Stimulated activated CD8-positive, alpha-beta memory T cell treated with anti-CD3 and anti-CD28 coated beads, Interleukin-15, amount 100 ng/mL, for 24 hours (primary cell): ENCODE measurements at regions not wholly inside any gene's neighbourhood (a gene's known extent, or its start where the extent isn't known, plus 50 kb on each side); places are given as distances from the start of the nearest gene placed in this dataset.

Experiments
- DNase-seq: peaks from one replicate; pipeline ENCODE4 v3.0.0-alpha.2; 2020; ENCODE audit warnings: low read depth

- DNase-seq: no peak
Measured at GRCh38 chr17:79501910-79502309, 108.9 kb downstream of the RBFOX3 start.

DNA sequence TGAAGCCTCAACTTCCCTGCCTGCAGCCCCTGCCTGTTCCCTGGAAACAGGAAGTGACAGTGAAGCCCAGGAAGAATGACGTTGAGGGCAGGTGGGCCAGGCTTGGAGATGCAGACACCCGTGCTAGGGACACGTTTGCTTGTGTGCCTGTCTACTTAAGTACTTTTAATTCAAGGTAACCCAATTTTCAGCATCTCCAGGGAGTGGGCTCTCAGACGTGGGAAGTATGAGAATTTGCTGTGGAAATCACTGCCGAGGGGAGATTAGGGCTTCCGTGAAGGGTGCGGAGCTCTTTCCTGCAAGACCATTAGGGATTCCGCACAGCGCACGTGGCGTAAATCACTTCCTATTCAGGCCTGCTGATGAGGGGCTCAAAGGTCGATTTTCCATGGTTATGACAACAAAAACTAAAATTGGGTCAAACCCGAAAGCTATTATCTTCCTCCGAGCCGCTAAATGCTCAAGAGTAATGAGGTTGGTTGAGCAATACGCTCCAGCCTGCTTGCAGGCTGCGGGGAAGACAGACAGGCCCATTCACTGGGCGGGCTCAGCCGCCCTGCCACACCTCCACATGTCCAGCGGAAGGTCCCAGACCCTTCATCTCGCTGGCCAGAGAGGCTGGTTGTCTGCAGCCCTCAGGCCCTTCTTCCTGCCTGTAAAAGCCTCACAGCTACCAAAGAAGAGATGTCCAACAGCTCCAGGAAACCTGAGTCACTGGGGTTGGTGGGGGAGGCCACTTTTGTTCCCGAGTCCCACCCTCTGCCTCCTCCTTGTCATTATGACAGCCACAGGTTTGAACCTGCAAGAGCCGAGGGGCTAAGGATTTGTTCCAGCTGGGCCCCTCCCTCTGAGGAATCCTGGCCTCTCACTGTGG is 109.9 kb downstream of the RBFOX3 start:
- no peak for DNase-seq

DNA sequence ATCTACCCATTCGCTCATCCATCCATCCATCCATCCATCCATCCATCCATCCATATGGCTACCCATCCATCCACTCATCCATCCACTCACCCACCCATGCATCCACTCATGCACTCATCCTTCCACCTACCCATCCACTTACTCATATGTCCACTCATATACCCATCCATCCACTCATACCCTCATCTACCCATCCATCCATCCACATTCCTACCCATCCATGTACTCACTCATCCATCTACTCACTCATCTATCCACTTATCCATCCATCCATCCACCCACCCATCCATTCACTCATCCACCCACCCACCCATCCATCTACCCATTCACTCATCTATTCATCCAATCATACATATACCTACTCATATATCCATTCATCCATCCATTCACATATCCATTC is 112.0 kb downstream of the RBFOX3 start:
- no peak for DNase-seq

- no peak for DNase-seq
Measured at GRCh38 chr17:79497777-79498348, 113.0 kb downstream of the RBFOX3 start.

- DNase-seq: no peak
Measured at GRCh38 chr17:79496422-79497005, 114.3 kb downstream of the RBFOX3 start.

DNA sequence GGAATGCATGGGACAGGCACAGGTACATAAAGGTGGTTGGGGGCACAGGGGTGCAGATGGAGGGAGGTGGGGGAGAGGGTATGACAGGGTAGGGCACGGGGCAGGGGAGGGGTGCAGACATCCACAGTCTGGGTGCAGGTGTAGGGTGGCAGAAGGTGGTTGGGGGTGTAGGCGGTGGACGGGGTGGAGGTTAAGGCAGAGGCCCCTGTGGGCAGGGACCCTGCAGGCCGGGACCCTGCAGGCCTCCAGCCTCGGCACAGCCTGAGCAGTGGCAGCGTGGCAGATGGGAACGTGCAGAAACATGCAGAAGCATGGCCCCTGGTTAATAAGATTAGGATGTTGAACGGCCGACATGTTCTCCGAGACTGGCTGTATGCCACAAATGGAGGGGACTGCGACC is 115.2 kb downstream of the RBFOX3 start:
- DNase-seq: no peak

DNA sequence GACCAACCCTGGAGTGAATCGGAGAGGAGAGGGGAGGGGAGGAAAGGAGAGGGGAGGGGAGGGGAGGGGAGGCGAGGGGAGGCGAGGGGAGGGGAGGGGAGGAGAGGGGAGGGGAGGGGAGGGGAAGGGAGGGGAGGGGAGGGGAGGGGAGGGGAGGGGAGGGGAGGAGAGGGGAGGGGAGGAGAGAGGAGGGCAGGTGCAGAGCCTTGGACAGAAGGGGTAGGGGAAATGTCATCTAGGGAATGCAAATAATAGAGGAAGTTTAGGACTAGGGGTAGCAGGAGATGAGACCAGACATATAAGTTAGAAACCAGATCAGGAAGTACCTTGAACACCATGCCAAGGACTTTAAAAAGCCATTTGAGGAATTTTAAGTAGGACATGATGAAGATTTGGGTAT is 119.8 kb downstream of the RBFOX3 start:
- DNase-seq: no peak

DNA sequence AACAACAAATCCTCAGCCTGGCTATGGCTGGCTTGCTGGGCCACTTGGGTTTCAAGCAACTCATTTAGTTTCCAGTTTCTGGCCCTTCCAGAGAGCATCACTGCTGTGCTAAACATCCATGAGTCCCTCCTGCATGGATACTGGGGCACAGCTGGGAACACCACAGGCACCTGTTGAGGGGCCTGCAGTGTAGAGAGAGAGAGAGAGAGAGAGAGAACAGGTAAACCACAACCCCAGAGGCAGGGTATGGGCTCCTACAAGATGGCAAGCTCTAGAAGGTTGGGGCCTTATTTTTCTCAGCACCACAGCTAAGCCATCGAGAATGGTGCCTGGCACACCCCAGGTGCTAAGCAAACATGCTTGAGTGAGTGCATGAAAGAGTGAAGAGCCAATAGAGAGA is 120.3 kb downstream of the RBFOX3 start:
- no peak for DNase-seq

- DNase-seq: no peak
Measured at GRCh38 chr17:79487149-79487548, 123.7 kb downstream of the RBFOX3 start.

DNA sequence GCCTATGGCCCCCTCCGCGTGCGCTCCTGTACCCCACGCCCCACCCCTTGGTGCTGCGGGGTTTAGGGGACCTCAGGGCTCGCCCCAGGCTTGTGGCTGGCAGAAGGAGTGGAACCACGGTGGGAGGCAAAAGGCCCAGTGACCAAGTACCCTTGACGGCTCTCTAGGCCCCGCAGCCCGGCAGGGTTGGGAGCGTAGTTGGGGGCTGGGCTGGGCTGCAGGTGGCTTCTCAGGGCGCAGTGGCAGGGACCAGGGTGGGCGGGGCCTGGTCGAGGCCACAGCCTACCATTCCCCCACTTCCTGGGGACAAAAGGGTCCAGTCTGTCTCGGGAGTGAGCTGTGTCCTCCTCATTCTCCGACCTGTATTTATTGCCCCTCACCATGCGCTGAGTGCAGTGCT is 124.9 kb downstream of the RBFOX3 start:
- no peak for DNase-seq

GRCh38 chr17:79485419-79485985 is 125.3 kb downstream of the RBFOX3 start:
- DNase-seq: no peak

DNA sequence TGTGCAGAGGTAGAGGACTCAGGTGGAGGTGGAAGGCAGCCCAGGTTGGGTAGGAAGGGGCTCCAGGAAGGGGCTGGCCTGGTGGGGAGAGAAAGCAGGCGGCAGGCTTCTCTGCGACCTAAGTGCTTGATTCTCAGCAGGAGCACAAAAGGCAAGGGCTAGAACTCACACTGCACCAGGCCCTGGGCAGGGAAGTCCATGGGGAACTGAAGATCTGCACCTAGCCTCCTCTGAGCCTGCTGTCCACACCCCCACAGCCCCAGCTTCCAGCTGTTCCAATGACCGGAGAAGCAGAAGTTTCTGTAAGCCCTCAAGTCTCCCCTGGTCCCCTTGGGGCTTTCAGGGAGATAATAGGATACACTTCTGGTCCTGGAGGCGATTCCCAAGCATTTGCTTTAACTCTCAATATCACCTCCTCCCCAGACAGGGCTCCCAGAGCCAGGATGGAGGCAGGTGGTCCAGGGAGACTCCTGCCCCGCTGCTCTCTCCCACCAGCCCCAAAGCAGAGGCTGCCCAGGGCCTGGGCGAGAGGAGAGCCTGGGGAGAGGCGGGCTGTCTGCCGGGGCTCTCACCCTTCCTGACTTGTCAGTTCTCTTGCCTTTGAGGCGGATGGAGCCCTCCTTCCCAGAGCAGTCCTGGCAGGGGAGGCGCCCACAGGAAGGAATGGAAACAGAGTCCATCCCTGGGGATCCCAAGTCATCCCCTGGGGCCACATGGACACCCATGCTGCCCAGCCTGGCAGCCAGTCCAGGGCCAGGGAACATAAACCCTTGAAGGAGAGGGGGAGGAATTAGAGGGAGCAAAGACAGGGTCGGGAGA is 126.0 kb downstream of the RBFOX3 start:
- DNase-seq: no peak

DNA sequence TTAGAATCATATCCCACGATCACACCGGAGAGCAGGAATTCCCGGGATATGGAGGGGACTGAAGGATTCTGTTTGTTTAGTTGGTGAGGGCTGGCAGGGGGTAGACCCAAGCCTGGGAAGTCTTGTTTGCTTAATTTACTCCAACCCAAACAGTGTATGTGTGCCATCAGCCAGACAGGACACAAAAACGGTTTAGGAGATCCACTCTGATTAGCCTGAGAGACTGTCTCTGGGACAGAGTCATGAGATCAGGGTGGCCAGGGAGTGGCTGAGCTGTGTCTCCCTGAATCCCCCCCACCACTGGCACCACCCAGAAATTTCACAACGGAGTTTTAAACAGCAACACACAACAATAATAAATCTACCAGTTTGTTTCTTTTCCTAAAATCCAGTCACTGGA is 127.0 kb downstream of the RBFOX3 start:
- no peak for DNase-seq

- no peak for DNase-seq
Measured at GRCh38 chr17:79482727-79483521, 127.9 kb downstream of the RBFOX3 start.

GRCh38 chr17:79479876-79480275 is 131.0 kb downstream of the RBFOX3 start:
- DNase-seq: no peak

GRCh38 chr17:79478841-79479240 is 132.0 kb downstream of the RBFOX3 start:
- no peak for DNase-seq

GRCh38 chr17:79478051-79478461 is 132.8 kb downstream of the RBFOX3 start:
- no peak for DNase-seq

DNA sequence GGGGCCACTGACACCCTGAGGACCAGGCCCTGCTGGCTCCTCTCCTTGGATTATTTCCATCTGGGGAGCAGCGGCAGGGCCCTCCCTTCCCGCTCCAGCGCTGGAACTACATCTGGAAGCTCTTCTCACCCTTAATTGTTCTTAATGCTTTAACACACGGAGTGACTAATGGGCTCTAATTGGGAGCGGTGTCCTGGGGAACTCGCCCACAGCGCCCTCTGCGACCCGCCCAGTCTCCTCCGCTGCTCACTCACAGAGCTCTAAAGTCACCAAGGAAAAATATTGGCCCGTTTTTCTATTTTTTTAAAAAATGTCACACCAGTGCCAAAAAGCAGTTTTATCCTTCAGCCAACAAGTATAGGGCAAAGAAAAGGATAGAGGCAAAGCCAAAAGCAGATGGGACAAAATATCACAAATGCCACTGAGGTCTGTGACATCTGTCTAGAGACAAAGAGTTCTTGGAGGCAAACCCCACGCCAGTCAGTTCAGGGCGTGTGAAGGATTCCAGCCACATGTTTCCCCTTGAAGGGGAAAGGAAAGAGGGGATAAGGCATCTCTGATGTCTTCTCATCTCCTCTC is 134.7 kb downstream of the RBFOX3 start:
- DNase-seq: no peak

DNA sequence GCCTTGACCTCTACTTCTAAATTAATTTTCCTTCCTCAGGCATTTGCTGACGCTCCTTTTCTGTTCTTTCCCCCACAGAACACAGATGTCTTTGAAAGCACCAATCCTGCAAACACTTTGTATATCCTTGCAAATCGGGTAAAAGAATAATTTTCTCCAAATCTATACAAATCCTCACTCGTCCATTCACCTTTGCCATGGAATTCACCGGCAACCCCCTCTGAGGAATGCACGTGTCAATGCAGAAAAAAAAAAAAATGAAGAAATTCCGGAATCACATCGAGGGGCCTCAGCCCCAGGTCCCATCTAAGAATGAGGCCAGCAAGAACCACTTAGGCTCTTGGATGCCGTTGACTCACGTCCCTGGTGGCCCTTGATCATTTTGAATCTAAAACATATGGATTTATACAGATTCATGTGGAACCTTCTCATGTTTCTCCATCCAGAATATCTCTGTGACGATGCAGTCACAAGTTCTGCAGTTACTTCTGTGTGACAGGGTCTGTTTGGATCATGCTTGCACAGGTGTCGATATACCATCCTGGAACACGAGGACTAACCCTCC is 136.9 kb downstream of the RBFOX3 start:
- DNase-seq: no peak

DNA sequence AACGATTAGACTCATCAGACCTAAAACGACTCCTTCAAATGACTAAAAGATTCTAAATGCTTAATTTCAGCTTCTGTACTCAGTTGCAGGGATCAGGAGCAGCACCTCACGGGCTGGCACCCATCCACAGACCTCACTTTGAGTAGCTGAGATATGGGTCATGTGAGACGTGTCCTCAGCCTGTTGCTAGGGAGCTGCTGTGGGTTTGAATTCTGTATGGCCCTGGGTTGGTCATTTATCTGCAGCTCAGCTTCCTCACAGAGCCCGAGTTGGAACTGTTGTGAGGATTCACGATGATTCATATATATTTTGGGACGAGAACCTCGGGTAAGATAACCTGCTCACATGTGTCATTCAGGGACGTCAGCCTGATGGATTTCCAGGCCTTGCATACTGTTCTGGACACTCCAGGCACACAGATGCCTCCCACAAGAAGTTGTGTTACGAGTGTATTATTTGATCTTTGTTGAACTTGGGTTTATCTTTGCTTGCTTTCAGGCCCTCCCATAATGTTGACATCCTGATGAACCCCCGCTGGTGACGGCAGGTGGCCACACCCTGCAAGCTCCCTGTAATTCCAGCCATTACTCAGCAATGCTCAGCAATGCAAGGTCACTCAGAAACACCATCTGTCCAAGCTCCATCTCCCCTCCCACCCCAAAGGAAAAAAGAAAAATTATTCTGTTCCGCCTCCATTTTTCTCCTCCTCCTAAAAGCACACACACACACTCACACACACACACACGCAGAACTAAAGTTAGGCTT is 137.6 kb downstream of the RBFOX3 start:
- DNase-seq: no peak
